GM21825 (cell line): ENCODE measurements at regions not wholly inside any gene's neighbourhood (a gene's known extent, or its start where the extent isn't known, plus 50 kb on each side); places are given as distances from the start of the nearest gene placed in this dataset.
"Not testable (repeated sequence)": the region's sequence is repeated elsewhere in the genome, so short reads cannot be mapped to it uniquely, and the experiment has no call there.

Experiments used
- ATAC-seq: cut with Tn5 transposase; IDR thresholded peaks from one replicate; pipeline ENCODE4 v1.9.1; 2021; ENCODE audit warnings: mild to moderate bottlenecking, moderate library complexity; ENCODE audit not compliant: unreplicated experiment

DNA sequence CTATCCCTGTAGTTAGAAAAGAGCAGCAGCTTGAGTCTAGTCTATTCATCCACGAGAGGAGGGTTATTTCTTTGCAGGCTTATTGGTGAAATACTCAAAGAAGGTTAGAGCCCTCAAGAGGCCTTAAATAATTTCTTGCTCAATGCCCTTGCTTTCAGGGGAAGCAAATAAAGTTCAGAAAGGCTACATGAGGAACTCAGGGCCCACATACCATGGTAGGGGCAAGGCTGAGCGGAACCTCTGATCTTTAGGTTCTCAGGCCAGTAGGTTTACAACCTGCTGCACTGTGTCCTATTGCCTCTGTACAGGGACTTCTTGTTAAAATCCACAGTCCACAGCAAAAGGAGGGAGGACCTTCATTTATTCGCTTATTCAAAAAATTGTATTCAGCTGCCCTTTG lies 101.7 kb downstream of the ADAMTS15 start:
- ATAC-seq = no peak

DNA sequence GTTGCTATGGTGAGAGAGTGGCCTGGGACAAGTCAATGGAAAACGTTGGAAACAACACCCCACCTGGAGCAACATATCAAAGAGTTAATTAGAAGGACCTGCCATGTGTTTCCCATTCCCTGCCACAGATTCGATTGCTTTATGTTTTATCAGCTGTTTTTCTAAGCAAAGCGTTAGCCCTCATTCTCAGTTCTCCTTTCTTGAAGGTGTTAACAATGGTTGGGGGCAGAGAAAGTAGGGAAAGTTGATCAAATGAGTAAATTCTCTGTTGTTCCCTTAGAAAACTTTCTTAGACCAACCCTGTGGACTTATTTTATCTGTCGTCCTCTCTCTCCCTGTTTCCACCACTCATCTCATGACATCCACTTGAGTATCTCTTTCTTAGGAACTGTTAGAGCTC lies 102.5 kb downstream of the ADAMTS15 start:
- no peak for ATAC-seq

DNA sequence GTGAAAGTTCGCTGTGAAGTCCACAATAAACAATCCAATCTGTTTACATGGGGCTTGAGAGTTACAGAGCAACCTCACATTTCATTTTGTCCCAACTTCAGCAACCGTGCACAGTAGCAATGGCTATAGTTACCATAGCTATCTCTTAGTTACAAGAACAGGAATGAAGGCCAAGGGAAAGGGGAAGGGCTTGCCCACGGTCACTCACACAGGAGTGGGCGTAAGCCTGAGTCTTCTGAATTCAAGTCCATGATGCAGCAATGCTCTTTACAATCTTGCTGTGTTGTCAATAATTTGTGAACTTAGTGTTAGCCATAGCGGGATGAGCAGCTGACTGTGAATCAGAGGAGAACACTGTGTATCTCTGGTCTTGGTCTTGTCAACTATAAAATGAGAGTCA lies 102.9 kb downstream of the ADAMTS15 start:
- ATAC-seq = no peak

DNA sequence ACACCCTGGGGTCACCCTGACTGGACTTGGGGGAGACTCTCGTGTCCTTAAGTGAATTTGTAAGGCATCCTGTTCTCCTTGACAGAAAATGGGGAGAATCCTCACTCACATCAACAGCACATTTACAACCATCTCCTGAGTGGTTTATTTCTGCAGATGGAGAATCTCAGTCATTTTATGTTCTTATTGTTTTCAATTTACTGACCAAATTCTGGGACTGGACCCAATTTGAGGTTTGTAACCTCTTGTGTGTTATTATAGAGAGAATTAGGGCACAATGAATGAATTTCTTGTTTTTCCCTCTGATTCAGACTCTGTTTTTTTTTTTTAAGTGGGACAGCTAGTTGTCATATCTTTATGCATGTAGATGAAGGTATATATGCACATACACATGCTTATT lies 104.9 kb downstream of the ADAMTS15 start:
- no peak for ATAC-seq

DNA sequence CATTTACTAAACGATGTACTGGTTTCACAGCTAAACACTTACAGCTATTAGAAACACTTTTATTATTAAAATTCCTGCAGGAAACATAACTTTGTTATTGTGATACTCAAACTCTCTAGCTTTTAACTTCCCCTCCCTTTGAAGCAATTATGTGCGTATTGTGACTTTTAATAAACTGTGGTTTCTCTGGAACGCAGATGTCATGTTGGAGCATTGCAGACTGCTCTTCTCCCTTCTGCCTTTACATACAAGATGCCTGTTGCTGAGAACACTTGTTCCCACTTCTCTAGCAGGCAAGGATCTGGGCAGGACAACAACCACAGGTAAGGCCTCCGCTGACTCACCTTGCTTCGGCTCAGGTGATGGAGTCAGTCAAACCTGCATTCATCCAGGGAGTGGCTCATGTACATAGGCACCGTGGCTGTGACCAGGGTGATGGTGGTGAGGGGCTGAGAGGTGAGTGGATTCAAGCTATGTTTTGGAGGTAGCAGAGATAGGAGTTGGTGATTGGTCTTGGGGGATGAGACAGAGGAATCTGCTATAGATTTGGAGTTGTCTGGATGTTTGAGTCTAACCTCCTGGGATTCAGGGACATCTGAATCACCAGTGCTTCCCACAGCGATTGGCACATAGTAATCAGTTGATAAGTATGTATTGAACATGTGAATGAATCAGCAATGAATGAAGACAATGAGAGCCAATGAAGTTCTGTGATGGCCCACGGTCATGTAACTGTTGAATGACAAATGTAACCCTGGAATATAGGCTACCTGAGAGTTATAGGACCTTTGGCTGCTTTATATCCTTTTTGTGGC lies 106.0 kb downstream of the ADAMTS15 start:
- no peak for ATAC-seq

DNA sequence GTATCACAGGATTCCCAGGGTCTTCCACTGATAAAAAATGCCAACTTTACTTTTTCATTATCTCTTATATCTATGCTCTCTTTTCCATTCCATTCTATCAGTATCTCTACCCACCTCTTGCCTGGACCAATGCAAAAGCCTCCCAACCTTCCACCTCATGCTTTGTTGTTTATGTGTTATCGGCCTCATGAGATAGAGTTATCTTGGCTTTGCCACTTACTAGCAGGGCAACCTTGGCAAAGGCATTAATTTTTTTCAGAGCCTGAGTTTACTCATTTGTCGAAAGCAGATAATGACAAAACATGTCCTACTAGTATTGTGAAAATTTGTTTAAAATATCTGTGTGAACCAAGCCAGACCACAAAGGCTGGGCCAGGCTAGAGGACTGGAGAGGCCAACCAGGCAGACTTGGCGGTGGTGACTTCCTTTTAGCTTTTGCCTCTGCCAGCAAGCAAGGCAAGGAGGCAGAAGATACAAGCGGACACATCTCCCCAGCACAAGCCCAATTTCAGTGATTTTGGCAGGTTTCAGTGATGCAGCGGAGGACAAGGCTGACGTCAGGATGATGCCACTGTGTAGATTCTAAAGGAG lies 106.9 kb downstream of the ADAMTS15 start:
- no peak for ATAC-seq

DNA sequence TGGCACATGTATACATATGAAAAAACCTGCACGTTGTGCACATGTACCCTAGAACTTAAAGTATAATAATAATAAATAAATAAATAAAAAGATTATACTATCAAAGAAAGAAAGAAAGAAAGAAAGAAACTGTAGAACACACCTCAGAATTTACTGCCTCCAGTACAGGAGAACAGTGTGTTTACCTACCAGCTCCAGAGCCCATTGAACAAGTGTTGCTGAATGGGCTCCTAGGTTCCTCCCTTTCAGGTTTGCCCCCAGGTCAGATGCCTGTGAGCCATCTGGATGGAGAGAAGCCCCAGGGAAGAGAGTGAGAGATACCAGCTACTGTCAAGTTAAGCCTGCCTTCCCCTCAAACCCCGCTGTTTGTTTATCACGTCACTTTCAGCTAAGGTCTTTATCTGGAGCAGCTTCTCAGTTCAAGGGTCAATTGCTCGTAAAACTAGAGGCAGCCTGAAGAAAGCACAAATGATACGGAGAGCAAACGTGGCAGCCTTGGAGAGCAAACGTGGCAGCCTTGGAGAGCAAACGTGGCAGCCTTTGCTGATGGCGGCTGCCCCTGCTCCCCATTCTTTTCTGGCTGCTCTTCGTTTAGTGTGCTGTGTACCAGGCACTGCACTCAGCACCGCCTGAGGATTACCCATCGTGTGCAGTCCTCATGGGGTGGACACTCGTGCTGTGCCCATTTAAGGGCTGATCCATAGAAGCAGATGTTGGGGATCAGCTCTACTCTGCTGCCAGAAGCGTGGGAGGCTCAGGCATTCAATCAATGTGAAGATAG lies 111.7 kb downstream of the ADAMTS15 start:
- ATAC-seq = no peak

DNA sequence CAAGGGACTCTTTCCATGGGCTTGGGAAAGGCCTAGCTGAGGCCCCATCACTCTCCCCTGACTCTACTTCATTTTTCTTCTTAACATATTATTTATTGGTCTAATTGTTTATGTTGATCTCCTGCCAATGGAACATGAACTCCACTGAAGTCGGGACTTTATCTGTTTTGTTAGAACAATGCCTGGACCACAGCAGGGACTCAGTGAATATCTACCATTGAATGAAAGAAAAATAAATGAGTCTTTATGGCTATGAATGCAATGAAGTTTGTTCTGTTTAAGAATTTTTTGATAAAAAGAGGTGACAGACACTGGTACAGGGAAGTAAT lies 112.3 kb downstream of the ADAMTS15 start:
- no peak for ATAC-seq

DNA sequence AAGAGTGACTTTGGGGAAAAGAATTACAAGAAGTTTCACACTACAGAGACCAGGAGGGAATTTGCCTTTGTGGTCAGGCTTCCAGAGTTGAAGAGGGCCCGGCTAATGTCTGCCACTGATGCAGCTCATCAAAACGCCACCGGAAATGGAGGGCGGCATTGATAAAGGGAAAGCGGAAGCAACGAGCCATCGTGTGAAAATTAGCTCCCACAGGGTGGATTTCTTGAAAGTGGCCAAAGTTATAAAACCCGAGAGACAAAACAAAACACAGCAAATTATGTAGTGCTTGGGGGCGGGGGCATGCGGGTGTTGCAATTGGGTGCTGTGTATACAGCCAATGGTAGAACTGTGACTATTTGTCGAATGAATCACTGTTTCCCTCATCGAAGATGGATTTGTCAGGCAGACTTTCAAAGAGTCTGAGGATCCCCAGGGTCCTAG lies 113.0 kb downstream of the ADAMTS15 start:
- ATAC-seq = no peak

DNA sequence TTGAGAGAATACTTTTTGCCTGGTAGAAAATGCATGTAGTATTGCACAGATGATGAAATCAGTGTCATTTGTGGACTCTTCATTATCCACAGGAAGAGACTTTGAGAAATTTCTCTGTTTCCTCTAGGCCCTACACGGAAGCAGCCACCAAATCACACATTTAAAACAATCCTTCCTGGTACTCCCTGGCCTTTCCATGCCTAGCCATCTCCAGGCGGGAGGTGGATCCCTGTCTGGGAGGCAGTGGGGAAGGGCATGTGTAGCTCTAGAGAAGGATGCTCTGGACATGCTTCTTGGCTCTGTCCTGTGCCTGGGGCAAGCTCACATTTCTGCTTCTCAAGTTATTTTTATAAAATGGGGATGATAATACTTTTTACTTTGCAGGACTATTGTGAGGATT lies 114.1 kb downstream of the ADAMTS15 start:
- ATAC-seq = no peak

DNA sequence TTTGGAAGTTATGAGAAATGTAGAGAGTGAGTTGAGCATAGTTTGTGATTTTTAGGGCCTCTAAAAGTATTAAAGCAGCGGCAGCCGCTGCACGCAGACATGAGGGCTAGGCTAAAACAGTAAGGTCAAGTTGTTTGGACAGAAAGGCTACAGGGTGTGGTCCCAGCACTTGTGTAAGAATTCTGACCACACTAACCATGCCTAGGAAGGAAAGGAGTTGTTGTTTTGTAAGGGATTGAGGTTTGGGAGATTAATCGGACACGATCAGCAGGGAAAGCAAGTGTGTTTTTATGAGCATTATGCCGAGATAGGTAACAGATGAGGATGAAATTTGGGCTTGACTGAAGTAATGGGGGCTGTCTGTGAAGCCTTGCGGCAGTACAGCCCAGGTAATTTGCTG lies 117.9 kb downstream of the ADAMTS15 start:
- not testable (repeated sequence) for ATAC-seq

DNA sequence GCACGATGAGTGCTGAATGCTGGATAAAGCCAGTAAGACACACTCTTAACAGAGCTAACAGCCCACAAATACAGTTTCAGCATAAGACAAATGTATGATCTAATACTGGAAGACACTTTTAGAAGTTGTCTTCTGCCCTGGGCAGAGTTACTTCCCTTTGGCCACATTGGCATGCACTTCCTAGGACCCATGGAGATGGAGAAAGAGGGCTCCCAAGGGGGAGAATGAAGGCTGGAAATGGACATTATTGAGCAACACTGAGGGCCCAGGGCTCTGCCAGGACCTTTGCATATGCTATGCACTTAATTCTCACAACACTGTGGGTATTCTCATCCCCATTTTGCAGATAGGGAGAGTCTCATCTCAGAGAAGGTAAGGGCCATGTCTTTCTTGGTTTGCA lies 123.1 kb downstream of the ADAMTS15 start:
- no peak for ATAC-seq

DNA sequence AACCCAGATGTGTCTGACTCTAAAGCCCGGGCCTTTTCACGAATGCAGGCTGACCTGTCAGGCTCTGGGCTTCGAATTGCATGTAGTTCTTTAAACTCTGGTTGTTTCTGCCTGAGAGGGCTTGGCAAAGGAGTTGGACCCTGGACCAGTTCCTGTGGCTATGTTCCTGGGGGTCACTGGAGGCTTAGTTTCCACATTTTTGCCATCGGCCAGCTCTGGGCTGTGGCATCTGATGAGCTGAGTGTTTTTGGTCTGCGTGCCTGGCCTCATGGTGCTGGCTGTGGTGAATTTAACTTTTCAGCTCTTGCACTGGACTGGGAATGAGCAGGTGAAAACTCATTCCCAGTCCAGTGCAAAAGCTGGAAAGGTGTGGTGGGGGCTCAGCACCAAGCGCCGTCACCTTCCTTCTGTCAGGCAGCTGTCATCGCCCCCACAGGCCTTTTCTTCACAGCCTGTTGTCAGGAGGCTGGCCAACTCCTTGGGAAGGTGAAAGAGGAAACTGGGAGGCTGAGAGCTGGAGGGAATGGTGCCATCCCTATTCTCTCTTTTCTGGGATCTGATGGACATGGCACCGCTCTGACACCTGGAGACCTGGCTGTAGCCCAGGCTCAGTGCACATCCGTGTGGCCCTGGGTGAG lies 123.6 kb downstream of the ADAMTS15 start:
- no peak for ATAC-seq

DNA sequence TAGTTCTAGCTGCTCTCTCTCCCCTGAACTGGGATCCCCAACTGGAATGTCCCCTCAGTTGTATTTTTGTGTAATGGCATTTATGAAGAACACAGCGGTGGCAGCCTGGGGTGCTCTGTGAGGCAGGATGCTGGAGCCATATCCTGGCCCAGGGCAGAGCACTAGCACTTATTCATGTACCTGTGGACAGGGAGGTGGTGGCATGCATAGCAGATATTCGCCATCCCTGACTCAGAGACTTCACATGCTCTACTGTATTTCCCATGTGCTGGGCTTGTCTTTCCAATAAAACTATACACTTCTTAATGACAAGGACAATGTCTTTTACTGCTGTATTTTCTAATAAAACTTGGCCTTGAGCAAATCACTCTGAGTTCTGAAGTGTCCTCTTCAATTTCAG lies 125.3 kb downstream of the ADAMTS15 start:
- no peak for ATAC-seq

DNA sequence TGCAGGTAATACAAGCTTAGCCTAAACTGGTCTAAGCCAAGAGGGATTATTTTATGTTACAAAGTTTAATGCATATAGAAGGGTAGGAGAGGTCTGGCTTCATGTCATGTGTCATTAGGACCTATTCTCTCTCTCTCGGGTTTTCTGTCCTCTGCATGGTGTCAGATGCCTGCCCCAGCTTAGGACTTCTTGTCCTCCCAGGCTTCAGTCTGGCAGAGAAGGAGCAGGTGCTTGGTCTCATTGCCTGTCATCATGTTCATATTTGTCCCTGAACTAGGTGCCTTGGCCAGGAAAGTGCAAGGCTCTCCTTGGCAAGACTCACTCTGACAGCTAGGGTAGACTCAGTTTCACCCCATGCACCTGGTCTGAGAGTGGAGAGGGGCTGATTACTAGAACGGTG lies 126.3 kb downstream of the ADAMTS15 start:
- ATAC-seq = no peak

DNA sequence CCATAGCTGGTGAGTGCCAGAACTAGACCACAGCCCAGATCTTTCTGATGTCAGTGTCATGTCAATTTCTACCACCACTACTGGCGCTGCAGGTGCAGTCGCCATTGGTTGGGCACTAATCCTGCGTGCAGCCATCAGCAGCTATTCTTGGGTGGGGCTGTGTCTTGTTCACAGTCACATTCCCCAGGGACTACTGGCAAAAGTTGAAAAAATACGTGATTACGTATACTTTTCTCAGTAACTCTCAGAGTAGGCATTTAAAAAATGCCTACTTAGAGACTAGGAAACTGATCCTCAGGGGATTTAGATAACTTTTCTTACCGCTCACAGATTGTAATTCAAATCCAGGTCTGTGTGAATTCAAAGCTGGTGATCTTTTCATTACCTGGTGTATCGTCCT lies 127.7 kb downstream of the ADAMTS15 start:
- no peak for ATAC-seq

DNA sequence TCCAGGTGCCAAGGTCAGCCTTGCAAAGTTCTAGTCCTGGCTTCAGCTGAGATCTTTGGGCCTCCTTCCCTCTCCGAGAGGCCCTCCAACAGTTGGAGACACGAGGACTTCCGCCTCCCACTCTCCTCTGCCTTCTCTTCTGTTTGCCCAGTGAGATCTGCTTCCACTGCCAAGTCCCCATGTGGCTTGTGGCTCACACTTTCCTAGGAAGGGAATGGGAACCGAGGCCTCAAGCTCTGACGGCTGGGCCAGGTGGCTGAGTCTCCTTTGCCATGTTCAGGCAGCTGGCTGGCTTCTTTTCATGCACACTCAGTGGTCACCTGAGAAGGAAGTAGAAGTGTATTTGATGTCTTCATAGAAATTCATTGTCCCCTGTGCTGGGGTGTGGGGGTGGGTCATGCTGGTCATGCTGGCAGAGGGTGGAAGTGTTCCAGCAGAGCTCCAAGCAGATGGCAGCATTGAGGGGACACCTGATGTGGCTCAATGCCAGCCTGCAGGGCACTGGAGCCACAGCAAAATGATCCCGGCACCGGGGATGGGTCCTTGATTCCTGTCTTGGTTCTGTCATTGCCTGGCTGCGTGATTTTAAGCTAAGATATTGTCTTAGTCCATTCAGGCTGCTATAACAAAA lies 130.4 kb downstream of the ADAMTS15 start:
- no peak for ATAC-seq

DNA sequence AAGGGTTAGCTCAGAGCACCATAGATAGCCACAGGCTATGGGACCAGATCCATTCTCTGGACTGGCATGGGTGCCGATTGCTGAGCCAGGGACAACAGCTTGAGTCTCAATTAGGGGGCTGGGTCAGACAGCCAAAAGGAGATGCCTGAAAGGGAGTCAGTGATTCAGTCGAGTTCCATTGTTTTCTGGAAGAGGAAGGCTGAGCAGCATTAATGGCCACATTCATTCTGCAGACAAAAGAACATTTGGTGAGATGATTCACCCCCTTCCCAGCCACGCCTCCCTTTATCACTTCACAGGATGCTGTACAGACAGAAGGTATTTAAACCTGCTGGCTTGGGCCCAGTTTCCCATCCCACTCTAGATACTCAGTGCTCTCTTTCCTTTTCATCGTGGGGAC lies 131.9 kb downstream of the ADAMTS15 start:
- ATAC-seq = no peak

DNA sequence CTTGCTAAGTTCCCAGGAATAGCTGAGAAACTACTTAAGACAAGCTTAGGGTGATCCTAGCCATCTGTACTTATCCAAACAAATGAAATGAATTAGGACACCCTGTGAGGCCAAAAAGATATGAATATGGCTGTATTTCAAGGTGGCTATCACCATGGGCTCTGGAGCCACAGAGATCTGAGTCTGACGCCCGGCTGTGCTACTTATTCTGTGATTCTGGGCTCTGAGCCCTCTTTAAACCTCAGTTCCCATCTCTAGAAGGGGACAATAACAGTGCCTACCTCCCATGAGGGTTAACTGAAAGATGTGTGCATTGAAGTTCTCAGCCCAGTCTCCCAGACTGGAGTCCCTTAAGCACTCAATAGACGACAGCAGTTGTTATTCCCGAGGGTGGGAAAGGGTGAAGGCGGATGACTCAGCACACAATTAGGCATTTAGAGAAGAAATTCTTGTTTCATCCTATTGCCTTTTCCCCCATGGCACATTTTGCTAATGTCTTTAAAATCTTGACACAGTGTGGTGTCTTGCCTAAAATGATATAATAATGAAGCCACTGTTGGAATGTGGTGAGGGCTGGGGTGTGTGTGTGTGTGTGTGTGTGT lies 132.5 kb downstream of the ADAMTS15 start:
- no peak for ATAC-seq

DNA sequence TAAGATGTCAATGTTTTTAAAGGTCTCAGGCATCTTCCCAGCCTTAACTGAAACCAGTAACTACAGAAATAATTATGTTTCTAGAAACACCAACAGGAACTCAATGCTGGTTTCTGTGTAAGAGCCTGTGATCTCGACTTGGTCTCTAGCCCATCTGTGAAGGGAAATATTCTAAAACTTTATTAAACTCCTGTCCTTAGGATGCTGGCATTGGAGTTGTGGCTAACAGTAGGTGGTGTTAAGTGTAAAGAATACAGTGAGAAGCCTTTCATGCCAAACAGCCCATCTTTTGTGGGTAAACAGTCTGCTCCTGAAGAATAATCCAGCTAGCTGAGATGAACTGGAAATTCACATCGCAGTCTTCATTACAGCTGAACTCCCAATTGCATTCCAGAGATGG lies 133.2 kb downstream of the ADAMTS15 start:
- no peak for ATAC-seq

DNA sequence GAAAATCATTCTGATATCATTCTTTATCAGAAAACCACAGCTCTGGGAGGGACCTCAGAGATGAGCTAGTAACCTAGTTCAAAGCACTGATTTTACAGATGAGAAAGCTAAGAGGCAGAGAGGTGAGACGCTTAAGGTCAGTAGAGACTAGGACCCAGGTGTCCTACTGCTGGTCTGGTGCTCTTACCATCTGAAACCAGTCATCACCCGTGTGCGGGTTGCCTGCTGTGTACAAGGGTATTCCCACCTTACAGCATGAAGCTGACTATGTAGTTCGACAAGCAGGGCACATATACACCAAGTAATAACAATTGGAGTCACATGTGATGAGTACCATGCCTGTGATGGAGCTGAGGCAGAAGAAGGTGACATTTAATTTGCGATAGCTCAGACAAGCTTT lies 133.7 kb downstream of the ADAMTS15 start:
- no peak for ATAC-seq
